ENCODE measurements at regions not wholly inside any gene's neighbourhood (a gene's known extent, or its start where the extent isn't known, plus 50 kb on each side); places are given as distances from the start of the nearest gene placed in this dataset.

DNA sequence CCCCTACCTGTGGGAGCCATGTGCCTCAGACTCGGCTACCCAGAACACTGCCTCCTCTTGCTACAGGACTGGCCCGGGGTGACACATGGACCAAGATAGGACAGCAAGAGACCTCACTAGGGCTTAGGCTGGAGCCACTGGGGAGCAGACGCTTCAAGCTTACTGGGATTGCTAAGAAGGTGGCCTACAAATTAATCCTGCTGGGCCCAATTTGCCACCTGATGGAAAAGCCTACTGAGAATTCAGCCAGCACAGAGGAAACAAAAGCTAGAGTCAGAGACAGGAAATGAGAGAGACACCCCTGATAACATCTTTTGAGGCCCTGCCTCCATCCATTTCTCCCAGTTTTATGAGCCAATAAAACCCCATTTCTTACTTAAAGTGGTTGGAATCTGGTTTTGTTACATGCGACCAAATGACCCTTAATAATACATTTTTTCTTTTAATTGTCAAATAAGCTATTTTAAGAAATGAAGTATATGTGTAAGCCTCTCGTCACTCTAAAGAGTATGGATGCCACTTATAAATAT, 282.1 kb downstream of the CXCL12 start:
- POLR2A ChIA-PET, result no interaction called here
- intact Hi-C loops (cut with micrococcal nuclease), result no loop called here
- Histone ChIP-seq H3K79me2 (ENCODE audit: insufficient read depth, low read length) (no peaks in the 10 kb centered on the region), H2AFZ (ENCODE audit: low read depth, low read length, poor library complexity, severe bottlenecking) (no peak overlapping the region), H3K27me3 (ENCODE audit: insufficient read depth, low read length) (no peaks in the 10 kb centered on the region; the same call in 1 of the 2 replicates), H3K4me1 (ENCODE audit: control insufficient read depth in 1 of 2, insufficient read depth in 2 of 2, low read length in 2 of 2) (no peaks in the 10 kb centered on the region), H3K9ac (ENCODE audit: low read length) (no peak overlapping the region), H4K20me1 (ENCODE audit: insufficient read depth) (no peaks in the 10 kb centered on the region), H3K9me2 (ENCODE audit: insufficient read depth) (no peaks in the 10 kb centered on the region), H3K9me3 (ENCODE audit: control insufficient read depth in 1 of 2, insufficient read depth in 1 of 2, low read depth in 1 of 2, low read length in 2 of 2) (no peaks in the 10 kb centered on the region), H3K36me3 (ENCODE audit: control insufficient read depth in 1 of 2, insufficient read depth in 2 of 2, low read length in 2 of 2) (no peaks in the 10 kb centered on the region), H3K4me2 (ENCODE audit: low read length) (no peak overlapping the region), H3K27ac (ENCODE audit: low read depth, low read length) (no peak overlapping the region), H3K4me3 (replicated peaks in 1 of 2; ENCODE audit: low read depth in 1 of 2, low read length in 2 of 2) (no peak overlapping the region)
- no TSS peak for BruUV-seq (replicated peaks)
- DNase-seq (ENCODE audit: low read depth, low spot score), result no peak
- ATAC-seq, result no peak
- CTCF ChIA-PET, result no interaction called here
- RAD21 ChIA-PET (ENCODE audit: low non-redundant PET in 1 of 2, low total read pairs in 2 of 2, uncharacterized antibody in 2 of 2, unreplicated experiment in 2 of 2), result no interaction called here
- TF ChIP-seq JUND (IDR thresholded peaks at IDR 0.05) (no peak), POLR2AphosphoS5 (IDR thresholded peaks at IDR 0.05; ENCODE audit: low read depth, low read length) (no peak), EZH2phosphoT487 (IDR thresholded peaks at IDR 0.05; ENCODE audit: borderline replicate concordance) (no peak), YY1 (IDR thresholded peaks at IDR 0.05; ENCODE audit: extremely low read depth, insufficient replicate concordance, low read depth, low read length) (no peak), TCF7L2 (IDR thresholded peaks at IDR 0.05; ENCODE audit: borderline replicate concordance, extremely low read depth, insufficient read depth, insufficient read length) (no peak), SRF (IDR thresholded peaks at IDR 0.05; ENCODE audit: low read depth) (no peak), POLR2A (IDR thresholded peaks at IDR 0.05; ENCODE audit: borderline replicate concordance, extremely low read depth, insufficient read depth, insufficient read length) (no peak), RAD21 (IDR thresholded peaks at IDR 0.05; ENCODE audit: low read depth) (no peak), EZH2 (IDR thresholded peaks at IDR 0.05) (no peak), ZNF274 (IDR thresholded peaks at IDR 0.05; ENCODE audit: low read depth, low read length) (no peak), CBX3 (IDR thresholded peaks at IDR 0.05; ENCODE audit: low read depth) (no peak), SIN3A (IDR thresholded peaks at IDR 0.05; ENCODE audit: low read depth) (no peak), ELF1 (IDR thresholded peaks at IDR 0.05; ENCODE audit: borderline replicate concordance, low read depth) (no peak)
- TF ChIP-seq, protein P1, sequence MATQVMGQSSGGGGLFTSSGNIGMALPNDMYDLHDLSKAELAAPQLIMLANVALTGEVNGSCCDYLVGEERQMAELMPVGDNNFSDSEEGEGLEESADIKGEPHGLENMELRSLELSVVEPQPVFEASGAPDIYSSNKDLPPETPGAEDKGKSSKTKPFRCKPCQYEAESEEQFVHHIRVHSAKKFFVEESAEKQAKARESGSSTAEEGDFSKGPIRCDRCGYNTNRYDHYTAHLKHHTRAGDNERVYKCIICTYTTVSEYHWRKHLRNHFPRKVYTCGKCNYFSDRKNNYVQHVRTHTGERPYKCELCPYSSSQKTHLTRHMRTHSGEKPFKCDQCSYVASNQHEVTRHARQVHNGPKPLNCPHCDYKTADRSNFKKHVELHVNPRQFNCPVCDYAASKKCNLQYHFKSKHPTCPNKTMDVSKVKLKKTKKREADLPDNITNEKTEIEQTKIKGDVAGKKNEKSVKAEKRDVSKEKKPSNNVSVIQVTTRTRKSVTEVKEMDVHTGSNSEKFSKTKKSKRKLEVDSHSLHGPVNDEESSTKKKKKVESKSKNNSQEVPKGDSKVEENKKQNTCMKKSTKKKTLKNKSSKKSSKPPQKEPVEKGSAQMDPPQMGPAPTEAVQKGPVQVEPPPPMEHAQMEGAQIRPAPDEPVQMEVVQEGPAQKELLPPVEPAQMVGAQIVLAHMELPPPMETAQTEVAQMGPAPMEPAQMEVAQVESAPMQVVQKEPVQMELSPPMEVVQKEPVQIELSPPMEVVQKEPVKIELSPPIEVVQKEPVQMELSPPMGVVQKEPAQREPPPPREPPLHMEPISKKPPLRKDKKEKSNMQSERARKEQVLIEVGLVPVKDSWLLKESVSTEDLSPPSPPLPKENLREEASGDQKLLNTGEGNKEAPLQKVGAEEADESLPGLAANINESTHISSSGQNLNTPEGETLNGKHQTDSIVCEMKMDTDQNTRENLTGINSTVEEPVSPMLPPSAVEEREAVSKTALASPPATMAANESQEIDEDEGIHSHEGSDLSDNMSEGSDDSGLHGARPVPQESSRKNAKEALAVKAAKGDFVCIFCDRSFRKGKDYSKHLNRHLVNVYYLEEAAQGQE (IDR thresholded peaks at IDR 0.05; ENCODE audit: low read depth), result no peak
- TF ChIP-seq, protein P2, sequence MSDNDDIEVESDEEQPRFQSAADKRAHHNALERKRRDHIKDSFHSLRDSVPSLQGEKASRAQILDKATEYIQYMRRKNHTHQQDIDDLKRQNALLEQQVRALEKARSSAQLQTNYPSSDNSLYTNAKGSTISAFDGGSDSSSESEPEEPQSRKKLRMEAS (IDR thresholded peaks at IDR 0.05), result no peak
- TF ChIP-seq, protein P3, sequence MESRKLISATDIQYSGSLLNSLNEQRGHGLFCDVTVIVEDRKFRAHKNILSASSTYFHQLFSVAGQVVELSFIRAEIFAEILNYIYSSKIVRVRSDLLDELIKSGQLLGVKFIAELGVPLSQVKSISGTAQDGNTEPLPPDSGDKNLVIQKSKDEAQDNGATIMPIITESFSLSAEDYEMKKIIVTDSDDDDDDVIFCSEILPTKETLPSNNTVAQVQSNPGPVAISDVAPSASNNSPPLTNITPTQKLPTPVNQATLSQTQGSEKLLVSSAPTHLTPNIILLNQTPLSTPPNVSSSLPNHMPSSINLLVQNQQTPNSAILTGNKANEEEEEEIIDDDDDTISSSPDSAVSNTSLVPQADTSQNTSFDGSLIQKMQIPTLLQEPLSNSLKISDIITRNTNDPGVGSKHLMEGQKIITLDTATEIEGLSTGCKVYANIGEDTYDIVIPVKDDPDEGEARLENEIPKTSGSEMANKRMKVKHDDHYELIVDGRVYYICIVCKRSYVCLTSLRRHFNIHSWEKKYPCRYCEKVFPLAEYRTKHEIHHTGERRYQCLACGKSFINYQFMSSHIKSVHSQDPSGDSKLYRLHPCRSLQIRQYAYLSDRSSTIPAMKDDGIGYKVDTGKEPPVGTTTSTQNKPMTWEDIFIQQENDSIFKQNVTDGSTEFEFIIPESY (IDR thresholded peaks at IDR 0.05; ENCODE audit: extremely low read depth, insufficient replicate concordance, low read length), result no peak

Measured in HCT116 (cell line).